Endothelial cell of umbilical vein (primary cell): ENCODE measurements at regions not wholly inside any gene's neighbourhood (a gene's known extent, or its start where the extent isn't known, plus 50 kb on each side); places are given as distances from the start of the nearest gene placed in this dataset.

Source experiments
- BruUV-seq: library from RNA; stranded (reverse); fragments of 400-500 nt; replicated peaks from 2 replicates; lab custom pipeline; 2021; lab: Mats Ljungman, UMichigan
- CTCF ChIA-PET: fragments of 300-600, 350-600 bp; sonication (Branson Sonifier 250); formaldehyde crosslinking; loops from one replicate; lab custom pipeline; 2021; ENCODE audit warnings: antibody characterized with exemption, inconsistent platforms; lab: Charles Lee
- POLR2A ChIA-PET: fragments of 300-600, 350-600 bp; sonication (Branson Sonifier 250); formaldehyde crosslinking; loops from one replicate; lab custom pipeline; 2021; ENCODE audit warnings: antibody characterized with exemption, inconsistent platforms; lab: Charles Lee
- DNase-seq: peaks from one replicate; pipeline ENCODE4 v3.0.0-alpha.2; 2011; ENCODE audit warnings: low read depth, low spot score
- FAIRE-seq: peaks from 2 replicates; lab custom pipeline; 2011; peaks lifted over from hg19 to GRCh38; lab: Jason Lieb, UNC
- H2AFZ ChIP-seq: 2 replicates; pipeline ENCODE4 v1.6.0; 2012; ENCODE audit warnings: low read depth, low read length, control low read depth, inconsistent platforms
- H3K27ac ChIP-seq: 2 replicates; pipeline ENCODE4 v1.5.1; 2011; ENCODE audit warnings: low read depth, mild to moderate bottlenecking, control low read depth, low read length, moderate library complexity; ENCODE audit not compliant: insufficient read depth
- H3K27me3 ChIP-seq, 2 experiments: 2 replicates each; pipeline versions ENCODE4 v1.6.0 to v1.6.1; 2011; ENCODE audit warnings: low read length in 2 of 2, mixed read lengths in 1 of 2; ENCODE audit not compliant: control insufficient read depth in 2 of 2, insufficient read depth in 2 of 2
- H3K36me3 ChIP-seq, 2 experiments: 2 replicates in 1 of 2; 3 replicates in 1 of 2; pipeline ENCODE4 v1.5.1; 2011; ENCODE audit warnings: low read length in 2 of 2, mild to moderate bottlenecking in 1 of 2, moderate library complexity in 1 of 2; ENCODE audit not compliant: control insufficient read depth in 2 of 2, insufficient read depth in 2 of 2; ENCODE audit errors: extremely low read depth in 1 of 2
- H3K4me1 ChIP-seq: 3 replicates; pipeline ENCODE4 v1.5.1; 2011; ENCODE audit warnings: mild to moderate bottlenecking, low read length; ENCODE audit not compliant: control insufficient read depth, insufficient read depth; ENCODE audit errors: extremely low read depth
- H3K4me2 ChIP-seq: 2 replicates; pipeline ENCODE4 v1.6.1; 2011; ENCODE audit warnings: low read length, control low read depth, mixed read lengths; ENCODE audit not compliant: insufficient read depth
- H3K4me3 ChIP-seq, 3 experiments: fragments of 200-600 bp in 1 of 3; sonication (generic), shearing (Covaris generic) in 1 of 3; replicated peaks in 1 of 3; 2 replicates each; pipeline ENCODE4 v1.5.1; 2011 to 2016; ENCODE audit warnings: control low read depth in 3 of 3, low read length in 3 of 3, mild to moderate bottlenecking in 2 of 3, inconsistent platforms in 1 of 3, low read depth in 1 of 3, moderate library complexity in 1 of 3; ENCODE audit not compliant: insufficient read depth in 1 of 3
- H3K79me2 ChIP-seq: 2 replicates; pipeline ENCODE4 v1.6.0; 2012; ENCODE audit warnings: low read length, inconsistent platforms; ENCODE audit not compliant: control insufficient read depth, insufficient read depth
- H3K9ac ChIP-seq: replicated peaks from 2 replicates; pipeline ENCODE3; 2011; ENCODE audit warnings: low read length, control low read depth; ENCODE audit not compliant: insufficient read depth; ENCODE audit errors: extremely low read depth
- H3K9me1 ChIP-seq: replicated peaks from 3 replicates; pipeline ENCODE4 v1.6.0; 2011; ENCODE audit warnings: mild to moderate bottlenecking, low read length; ENCODE audit not compliant: control insufficient read depth, insufficient read depth; ENCODE audit errors: extremely low read depth
- H3K9me3 ChIP-seq: replicated peaks from 2 replicates; pipeline ENCODE4 v1.5.1; 2012; ENCODE audit warnings: low read length, inconsistent platforms; ENCODE audit not compliant: control insufficient read depth, insufficient read depth
- H4K20me1 ChIP-seq: replicated peaks from 2 replicates; pipeline ENCODE3; 2011; ENCODE audit warnings: mild to moderate bottlenecking, low read length; ENCODE audit not compliant: control insufficient read depth, insufficient read depth; ENCODE audit errors: extremely low read depth
- CTCF ChIP-seq, 2 donors: IDR thresholded peaks; 1 replicate in 1 of 2; 2 replicates in 1 of 2; pipeline ENCODE4 v1.5.1; 2011; ENCODE audit warnings: low read length in 2 of 2, mild to moderate bottlenecking in 2 of 2, moderate library complexity in 2 of 2, control low read depth in 1 of 2, inconsistent platforms in 1 of 2, low read depth in 1 of 2; ENCODE audit not compliant: insufficient read depth in 1 of 2; ENCODE audit errors: extremely low read depth in 1 of 2
- EZH2 ChIP-seq: IDR thresholded peaks from 2 replicates; pipeline ENCODE4 v1.6.1; 2012; ENCODE audit warnings: borderline replicate concordance, low read depth, mild to moderate bottlenecking, moderate library complexity, low read length, inconsistent platforms; ENCODE audit not compliant: severe bottlenecking
- FOS ChIP-seq: IDR thresholded peaks from 2 replicates; pipeline ENCODE4 v1.6.1; 2011; ENCODE audit warnings: mild to moderate bottlenecking, low read length, moderate library complexity, borderline replicate concordance; ENCODE audit not compliant: insufficient read depth
- GATA2 ChIP-seq: IDR thresholded peaks from 2 replicates; pipeline ENCODE4 v1.7.0; 2011; ENCODE audit warnings: low read depth, mild to moderate bottlenecking, moderate library complexity, mixed read lengths, low read length; ENCODE audit not compliant: insufficient read length, insufficient read depth
- JUN ChIP-seq: IDR thresholded peaks from 2 replicates; pipeline ENCODE4 v1.6.1; 2011; ENCODE audit warnings: borderline replicate concordance, low read depth; ENCODE audit not compliant: insufficient read length, insufficient read depth
- MYC ChIP-seq: IDR thresholded peaks from one replicate; pipeline ENCODE4 v1.6.1; 2011; ENCODE audit warnings: mild to moderate bottlenecking, low read depth, low read length
- POLR2A ChIP-seq: IDR thresholded peaks from 2 replicates; pipeline ENCODE4 v1.6.1; 2012; ENCODE audit warnings: low read depth, mild to moderate bottlenecking, control low read depth, low read length
- POLR2AphosphoS5 ChIP-seq: IDR thresholded peaks from 2 replicates; pipeline ENCODE4 v1.6.1; 2012; ENCODE audit warnings: low read depth, mild to moderate bottlenecking, control low read depth, low read length, moderate library complexity; ENCODE audit not compliant: insufficient read depth
- dilution Hi-C: fragments of 300-500 bp; cut with MboI; formaldehyde crosslinking; loops from one replicate; pipeline ENCODE4 v1.15.0; 2019; ENCODE audit warnings: low sequenced_read_pairs; ENCODE audit not compliant: extremely low pct_ligation_motif_present
- intact Hi-C: fragments of 100-400 bp; cut with micrococcal nuclease; formaldehyde crosslinking; loops from one replicate; pipeline ENCODE4 v1.10.0; 2022
- TF ChIP-seq, protein P1 (sequence below): IDR thresholded peaks from 2 replicates; pipeline ENCODE4 v1.6.1; 2011; ENCODE audit not compliant: insufficient read depth, insufficient read length

DNA sequence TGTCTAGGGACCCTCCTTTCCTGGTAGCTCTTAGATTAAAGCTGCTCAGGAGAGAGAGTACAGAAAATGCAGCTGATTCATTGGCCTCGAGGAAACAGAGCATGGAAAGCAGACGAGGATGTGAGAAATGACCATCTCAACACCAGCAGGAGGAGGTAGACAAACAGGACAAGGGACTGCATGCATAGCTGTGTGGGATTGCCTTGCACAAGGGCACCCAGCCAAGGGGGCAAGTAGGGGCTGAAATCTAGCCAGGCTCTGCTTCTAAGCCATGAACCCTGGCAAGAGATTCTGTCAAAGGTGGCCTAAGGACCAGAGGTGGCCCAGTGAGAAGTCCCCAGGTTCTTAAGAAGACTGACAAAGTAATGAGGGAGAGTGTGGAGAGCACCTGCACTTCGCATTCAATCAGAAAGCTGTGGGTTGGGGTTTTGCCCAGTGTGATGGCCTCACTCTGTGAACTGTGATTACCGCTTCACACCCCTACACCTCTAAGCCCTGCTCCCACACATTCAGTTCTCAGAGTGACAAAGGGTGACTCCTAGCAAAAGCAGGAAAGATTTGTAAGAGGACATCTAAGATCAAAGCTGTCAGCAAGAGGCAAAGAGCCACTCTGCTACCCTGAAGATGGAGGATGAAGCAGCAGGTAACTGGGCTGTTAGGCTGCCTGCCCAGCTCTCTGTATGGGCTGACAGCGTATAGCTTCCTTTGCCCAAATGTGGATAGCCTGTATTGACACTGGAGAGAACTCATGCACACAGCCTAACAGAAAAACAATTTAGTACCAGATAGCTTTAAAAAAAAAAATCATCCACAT lies 151.3 kb upstream of the PELI1 start:
- TF ChIP-seq POLR2AphosphoS5 = no peak
- TF ChIP-seq EZH2 = no peak
- TF ChIP-seq, protein P1, sequence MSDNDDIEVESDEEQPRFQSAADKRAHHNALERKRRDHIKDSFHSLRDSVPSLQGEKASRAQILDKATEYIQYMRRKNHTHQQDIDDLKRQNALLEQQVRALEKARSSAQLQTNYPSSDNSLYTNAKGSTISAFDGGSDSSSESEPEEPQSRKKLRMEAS = no peak
- no peak for TF ChIP-seq GATA2
- TF ChIP-seq JUN = no peak
- no peak for TF ChIP-seq MYC
- TF ChIP-seq CTCF (IDR thresholded peaks at IDR 0.05; ENCODE audit: extremely low read depth in 1 of 2, insufficient read depth in 1 of 2, low read depth in 1 of 2, low read length in 2 of 2) = no peak
- TF ChIP-seq FOS = no peak
- no peak for TF ChIP-seq POLR2A
- ChIA-PET POLR2A (no interaction called here), CTCF (interaction anchor here (0.8 to 1.7 kb wide), 3 partner anchors 17 to 35 kb away, joined by 3 to 5 read pairs (median 3); no protein-coding TSS in a partner anchor)
- H3K4me3 ChIP-seq = no peak overlapping the region
- no peak overlapping the region for H3K9ac ChIP-seq
- intact Hi-C loops = no loop called here
- H3K36me3 ChIP-seq = no peaks in the 10 kb centered on the region
- peaks cover 0 to 11% of the 10 kb centered on the region in 2 experiments for H3K27me3 ChIP-seq
- no peak overlapping the region for H3K27ac ChIP-seq
- no peaks in the 10 kb centered on the region for H3K79me2 ChIP-seq
- H2AFZ ChIP-seq = no peak overlapping the region
- BruUV-seq = no TSS peak
- H3K9me1 ChIP-seq = no peaks in the 10 kb centered on the region
- DNase-seq (no peak), FAIRE-seq (no peak)
- dilution Hi-C loops = no loop called here
- H3K9me3 ChIP-seq = no peaks in the 10 kb centered on the region
- no peaks in the 10 kb centered on the region for H4K20me1 ChIP-seq
- no peak overlapping the region for H3K4me2 ChIP-seq
- H3K4me1 ChIP-seq = peaks cover 4% of the 10 kb centered on the region
